A673 (cell line): ENCODE measurements at regions not wholly inside any gene's neighbourhood (a gene's known extent, or its start where the extent isn't known, plus 50 kb on each side); places are given as distances from the start of the nearest gene placed in this dataset.

Experiments used
- BruUV-seq: library from RNA; stranded (reverse); fragments of 400-500 nt; replicated peaks from 2 replicates; lab custom pipeline; 2021; lab: Mats Ljungman, UMichigan
- CTCF ChIA-PET: fragments of 300-600 bp; sonication (Branson Sonifier 250); formaldehyde crosslinking; loops from one replicate; lab custom pipeline; 2022; ENCODE audit warnings: antibody characterized with exemption; lab: Charles Lee
- POLR2A ChIA-PET: fragments of 300-600 bp; sonication (Branson Sonifier 250); formaldehyde crosslinking; loops from one replicate; lab custom pipeline; 2022; ENCODE audit warnings: antibody characterized with exemption; ENCODE audit not compliant: low non-redundant PET; lab: Charles Lee
- DNase-seq: peaks from one replicate; pipeline ENCODE4 v3.0.0-alpha.2; 2015; ENCODE audit warnings: low spot score
- H3K27ac ChIP-seq: fragments of 200-600 bp; sonication (generic); 2 replicates; pipeline ENCODE4 v1.5.1; 2016; ENCODE audit warnings: mixed run types, low read depth, mild to moderate bottlenecking, mixed read lengths, antibody characterized with exemption, low read length; ENCODE audit not compliant: poor library complexity, severe bottlenecking
- H3K27me3 ChIP-seq: fragments of 200-600 bp; sonication (generic); replicated peaks from 2 replicates; pipeline ENCODE4 v1.6.1; 2017; ENCODE audit warnings: mixed run types, low read depth, mild to moderate bottlenecking, mixed read lengths, antibody characterized with exemption, low read length; ENCODE audit not compliant: insufficient read depth, poor library complexity
- H3K36me3 ChIP-seq: fragments of 200-600 bp; sonication (generic); 2 replicates; pipeline ENCODE4 v1.6.1; 2016; ENCODE audit warnings: mixed run types, mild to moderate bottlenecking, mixed read lengths, antibody characterized with exemption, low read length; ENCODE audit not compliant: insufficient read depth, poor library complexity, severe bottlenecking
- H3K4me1 ChIP-seq: fragments of 200-600 bp; sonication (generic); 2 replicates; pipeline ENCODE4 v1.6.1; 2017; ENCODE audit warnings: mixed run types, mild to moderate bottlenecking, mixed read lengths, antibody characterized with exemption, low read length; ENCODE audit not compliant: insufficient read depth, poor library complexity, severe bottlenecking
- H3K4me3 ChIP-seq: fragments of 200-600 bp; sonication (generic); 2 replicates; pipeline ENCODE4 v1.5.1; 2016; ENCODE audit warnings: low read depth, mixed run types, mild to moderate bottlenecking, mixed read lengths, low read length; ENCODE audit not compliant: poor library complexity, severe bottlenecking
- H3K9me3 ChIP-seq: fragments of 200-600 bp; sonication (generic); 2 replicates; pipeline ENCODE4 v1.6.1; 2016; ENCODE audit warnings: mixed run types, low read depth, mild to moderate bottlenecking, mixed read lengths, antibody characterized with exemption, low read length; ENCODE audit not compliant: poor library complexity, severe bottlenecking
- CTCF ChIP-seq: fragments of 300-800, 200-600 bp; sonication (generic); conservative IDR thresholded peaks from 2 replicates; pipeline ENCODE4 v1.5.1; 2017; ENCODE audit warnings: low read depth, mild to moderate bottlenecking, antibody characterized with exemption, low read length, moderate library complexity, mixed read lengths
- EZH2 ChIP-seq: fragments of 200-600 bp; sonication (generic); IDR thresholded peaks from 2 replicates; pipeline ENCODE4 v1.6.1; 2017; ENCODE audit warnings: borderline replicate concordance, low read depth, mild to moderate bottlenecking, mixed read lengths, antibody characterized with exemption, low read length; ENCODE audit not compliant: poor library complexity, severe bottlenecking
- intact Hi-C: fragments of 100-400 bp; cut with micrococcal nuclease; formaldehyde crosslinking; loops from one replicate; pipeline ENCODE4 v1.10.0; 2022; ENCODE audit not compliant: unreplicated experiment

GRCh38 chr10:21056461-21056860, 159.3 kb upstream of the NEBL start:
- POLR2A ChIA-PET, result no interaction called here
- intact Hi-C loops, result no loop called here
- CTCF ChIA-PET, result no interaction called here
- H3K9me3 ChIP-seq, result peaks cover 16% of the 10 kb centered on the region
- BruUV-seq, result no TSS peak
- DNase-seq, result no peak
- no peak overlapping the region for H3K27ac ChIP-seq
- H3K27me3 ChIP-seq, result peaks cover 18% of the 10 kb centered on the region
- no peak overlapping the region for H3K4me3 ChIP-seq
- H3K4me1 ChIP-seq, result no peaks in the 10 kb centered on the region
- TF ChIP-seq EZH2 (no peak), CTCF (no peak)
- H3K36me3 ChIP-seq, result no peaks in the 10 kb centered on the region

- intact Hi-C loops, result no loop called here
- DNase-seq, result no peak
- ChIA-PET POLR2A (no interaction called here), CTCF (no interaction called here)
- Histone ChIP-seq H3K4me3 (no peak overlapping the region), H3K4me1 (no peaks in the 10 kb centered on the region), H3K27me3 (peaks cover 14% of the 10 kb centered on the region), H3K27ac (no peak overlapping the region), H3K36me3 (no peaks in the 10 kb centered on the region), H3K9me3 (peaks cover 16% of the 10 kb centered on the region)
- TF ChIP-seq CTCF (no peak), EZH2 (no peak)
- no TSS peak for BruUV-seq
These were observed 158.4 kb upstream of the NEBL start for GRCh38 chr10:21055339-21056135.

GRCh38 chr10:21053953-21054690, 157.0 kb upstream of the NEBL start:
- no TSS peak for BruUV-seq
- no peak overlapping the region for H3K27ac ChIP-seq
- ChIA-PET CTCF (no interaction called here), POLR2A (no interaction called here)
- intact Hi-C loops, result no loop called here
- H3K27me3 ChIP-seq, result peaks cover 8% of the 10 kb centered on the region
- peaks cover 7% of the 10 kb centered on the region for H3K9me3 ChIP-seq
- H3K4me1 ChIP-seq, result no peaks in the 10 kb centered on the region
- no peaks in the 10 kb centered on the region for H3K36me3 ChIP-seq
- TF ChIP-seq EZH2, result no peak
- no peak for TF ChIP-seq CTCF
- DNase-seq, result no peak
- H3K4me3 ChIP-seq, result no peak overlapping the region
